HG03175 (cell line): ENCODE measurements at regions not wholly inside any gene's neighbourhood (a gene's known extent, or its start where the extent isn't known, plus 50 kb on each side); places are given as distances from the start of the nearest gene placed in this dataset.
"Not testable (repeated sequence)": the region's sequence is repeated elsewhere in the genome, so short reads cannot be mapped to it uniquely, and the experiment has no call there.

Experiments
- ATAC-seq: cut with Tn5 transposase; IDR thresholded peaks from one replicate; pipeline ENCODE4 v1.9.1; 2021; ENCODE audit warnings: mild to moderate bottlenecking, moderate library complexity; ENCODE audit not compliant: unreplicated experiment

DNA sequence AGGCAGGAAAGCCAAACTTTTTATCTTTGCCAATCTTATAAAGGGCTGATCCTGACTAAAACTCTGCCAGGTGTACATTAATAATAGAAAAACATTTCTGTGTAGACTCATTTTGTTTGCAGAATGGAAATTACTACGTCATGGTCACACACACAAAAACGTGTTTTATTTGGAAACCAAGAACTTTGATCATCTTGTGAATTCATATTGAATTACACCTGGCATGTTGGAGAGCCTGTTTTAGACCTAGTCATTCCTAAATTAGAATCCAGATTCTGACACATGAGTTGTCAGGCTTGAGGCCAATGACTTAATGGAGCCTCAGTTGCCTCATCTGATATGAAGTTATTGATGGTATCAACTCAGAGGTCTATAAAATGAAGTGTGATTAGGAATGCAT, 235.6 kb upstream of the TENM4 start:
- ATAC-seq = no peak

DNA sequence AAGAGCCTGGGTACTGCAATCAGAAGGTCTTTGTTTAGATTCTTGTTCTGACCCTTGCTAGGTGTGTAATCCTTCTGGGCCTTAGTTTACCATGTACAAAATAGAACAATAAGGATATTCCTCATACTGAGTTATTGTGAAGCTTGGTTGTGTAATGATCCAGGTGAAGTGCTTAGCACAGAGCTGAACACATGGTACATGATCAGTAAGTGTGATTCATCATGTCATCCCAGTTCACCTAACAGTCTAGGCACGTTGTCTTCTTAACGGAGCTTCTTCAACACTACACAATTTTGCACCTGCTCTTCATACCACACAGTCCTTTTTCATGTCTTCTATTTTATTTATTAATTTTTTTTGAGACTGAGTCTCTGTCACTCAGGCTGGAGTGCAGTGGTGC, 234.3 kb upstream of the TENM4 start:
- ATAC-seq = no peak

DNA sequence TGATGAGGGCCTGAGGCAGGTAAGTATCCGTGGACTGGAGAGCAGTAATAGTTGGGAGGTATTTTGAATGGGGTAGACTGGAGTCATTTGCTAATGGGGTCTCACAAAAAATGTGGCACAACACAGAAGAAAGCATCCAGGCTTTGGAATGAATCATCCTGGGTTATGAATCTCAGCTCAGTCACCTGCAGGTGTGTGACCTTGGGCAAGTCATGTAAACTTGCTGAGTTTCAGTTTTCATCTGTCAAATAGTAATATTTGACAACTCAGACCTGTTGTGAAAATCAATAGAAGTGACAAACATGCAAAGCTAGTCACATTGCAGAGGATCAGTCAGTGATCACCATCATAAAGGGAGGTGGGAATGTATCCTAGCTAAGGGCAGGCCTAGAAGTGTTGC, 232.0 kb upstream of the TENM4 start:
- no peak for ATAC-seq

DNA sequence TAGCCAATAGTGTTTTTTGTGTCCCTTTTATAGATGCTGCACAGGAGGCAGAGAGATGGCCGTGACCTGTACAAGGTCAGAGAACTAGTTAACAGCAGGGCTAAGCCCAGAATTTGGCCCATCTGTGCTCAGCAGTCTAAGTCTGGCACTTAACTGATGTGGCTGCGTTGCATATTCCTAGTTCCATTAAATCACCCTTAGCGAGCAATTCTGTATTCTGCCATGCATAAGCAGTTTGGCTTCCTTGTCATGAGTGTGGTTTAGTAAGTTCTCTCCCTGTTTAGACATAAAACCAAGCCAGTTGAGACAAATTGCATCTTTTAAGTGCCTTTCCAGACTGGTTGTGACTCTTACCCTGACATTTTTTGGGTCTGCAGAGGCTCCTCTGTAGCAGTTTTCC, 230.6 kb upstream of the TENM4 start:
- ATAC-seq = no peak

DNA sequence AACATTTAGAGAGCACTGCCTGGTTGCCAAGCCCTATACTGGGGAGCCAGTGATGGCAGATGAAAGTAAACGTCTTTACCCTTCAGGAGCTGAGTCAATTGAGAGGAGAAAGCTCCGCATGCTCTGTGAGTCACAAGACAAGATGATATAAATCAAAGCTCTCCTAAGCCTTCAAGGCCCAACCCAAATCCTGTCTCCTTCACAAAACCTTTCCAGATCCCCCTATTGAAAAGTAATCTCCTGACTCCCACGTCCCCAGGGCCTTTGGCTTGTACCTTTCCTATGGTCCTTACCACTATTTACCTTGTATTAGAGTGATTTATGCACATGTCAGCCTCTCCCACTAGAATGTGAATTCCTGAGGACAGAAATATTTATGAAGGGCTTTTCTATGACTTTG, 230.1 kb upstream of the TENM4 start:
- ATAC-seq = no peak

DNA sequence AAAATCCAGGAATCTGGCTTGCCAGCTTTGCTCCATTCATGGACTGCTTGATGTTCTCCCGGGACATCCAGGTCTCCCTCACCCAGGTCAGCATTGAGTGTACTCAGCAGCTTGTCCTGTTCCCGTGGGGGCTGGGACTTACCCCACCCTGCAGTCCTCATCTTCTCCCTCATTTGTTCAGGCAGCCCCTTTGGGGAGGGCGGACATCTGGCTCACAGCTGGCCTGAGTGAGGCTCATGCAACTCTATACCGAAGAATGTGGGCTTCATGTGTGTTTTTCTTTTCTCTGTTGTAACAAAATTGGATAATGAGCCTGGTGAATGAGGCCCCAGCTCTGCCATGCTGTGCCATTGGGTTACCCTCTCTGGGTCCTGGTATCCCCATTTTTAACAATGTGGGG, 227.7 kb upstream of the TENM4 start:
- no peak for ATAC-seq

DNA sequence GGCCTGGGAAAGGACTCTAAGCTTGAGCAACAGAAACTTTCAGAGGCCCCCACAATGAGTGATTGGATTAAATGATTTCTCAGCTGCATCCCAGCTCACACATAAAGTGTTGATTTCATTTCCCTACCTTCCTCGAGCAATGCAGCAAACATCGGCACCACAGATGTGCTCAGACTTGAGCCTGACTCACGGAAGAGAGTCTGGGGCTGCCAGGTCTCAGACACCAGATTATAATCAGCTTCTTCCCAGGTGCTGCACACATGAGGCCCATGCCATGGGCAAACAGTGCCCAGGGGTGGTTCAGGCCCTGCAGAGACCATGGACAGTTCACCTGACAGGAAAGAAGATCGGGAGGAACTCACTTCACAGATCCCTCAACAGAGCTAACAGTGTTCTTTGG, 226.6 kb upstream of the TENM4 start:
- no peak for ATAC-seq

DNA sequence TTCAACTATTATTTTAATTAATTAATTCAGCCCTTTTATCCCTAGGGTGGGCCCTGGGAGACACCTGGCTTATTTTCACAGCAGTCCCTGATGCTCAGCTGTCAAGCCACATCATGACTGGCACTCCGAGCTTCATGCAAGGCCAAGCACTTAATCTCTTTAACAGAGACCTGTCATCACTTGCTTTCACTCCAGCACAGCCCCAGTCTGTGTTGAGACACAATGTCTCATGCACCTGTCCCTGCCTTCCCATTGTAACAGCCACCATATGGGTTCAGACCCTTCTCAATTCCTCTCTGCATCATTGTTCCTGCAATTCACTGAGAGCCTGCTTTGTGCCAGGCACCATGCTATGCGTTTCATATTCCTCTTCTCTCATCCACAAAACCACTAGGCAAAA, 222.2 kb upstream of the TENM4 start:
- ATAC-seq = peak; percentile 35

DNA sequence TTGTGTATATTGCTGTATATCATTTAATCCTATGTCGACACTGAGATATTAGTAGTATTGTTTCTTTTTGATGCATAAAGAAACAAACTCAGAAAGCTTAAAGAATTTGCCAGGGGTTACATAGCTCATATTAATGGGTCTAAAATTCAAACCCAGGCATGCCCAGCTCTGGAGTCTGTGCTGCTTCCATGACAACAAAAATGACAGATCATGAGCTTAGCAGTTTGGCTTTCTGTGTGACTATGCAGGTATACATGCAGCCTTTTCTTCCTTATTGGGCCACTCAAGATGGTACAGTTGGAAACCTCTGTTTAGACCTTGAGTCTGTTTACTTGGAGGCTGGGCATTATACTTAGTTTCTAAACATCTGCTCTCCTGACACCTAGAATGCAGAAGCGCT, 220.5 kb upstream of the TENM4 start:
- no peak for ATAC-seq

DNA sequence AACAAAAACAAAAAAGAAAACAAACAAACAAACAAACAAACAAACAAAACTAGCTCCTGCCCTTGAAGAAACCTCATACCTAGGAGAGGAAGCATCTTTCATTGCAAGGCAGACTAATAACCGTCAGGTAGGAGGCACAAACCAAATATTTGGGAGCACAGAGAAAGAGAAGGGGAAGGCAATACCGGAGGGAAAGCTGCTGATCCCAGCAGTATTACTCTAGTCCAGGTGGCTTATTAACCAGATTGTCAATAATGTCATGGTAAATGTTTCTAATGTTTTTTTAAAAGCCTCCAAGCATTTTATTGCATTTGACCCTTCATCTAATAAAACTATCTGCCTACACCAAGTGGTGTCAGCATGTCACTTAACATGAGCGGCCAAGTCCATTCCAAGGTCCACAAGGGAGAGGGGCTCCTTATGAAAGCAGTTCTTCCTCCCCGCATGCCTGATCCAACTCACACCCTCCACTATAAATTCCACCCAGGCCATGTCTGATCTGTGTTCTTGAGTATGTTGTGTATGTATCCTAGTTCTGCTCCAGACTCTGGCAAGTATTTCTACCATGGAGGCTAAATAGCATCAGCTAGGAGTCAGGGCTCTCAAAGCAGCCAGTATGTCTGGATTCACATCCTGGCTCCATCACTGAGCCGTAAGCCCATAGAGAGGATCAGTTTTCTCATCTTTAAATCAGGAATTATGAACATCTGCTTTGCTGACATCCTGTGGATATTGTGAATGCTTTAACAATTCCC, 208.1 kb upstream of the TENM4 start:
- ATAC-seq = no peak

DNA sequence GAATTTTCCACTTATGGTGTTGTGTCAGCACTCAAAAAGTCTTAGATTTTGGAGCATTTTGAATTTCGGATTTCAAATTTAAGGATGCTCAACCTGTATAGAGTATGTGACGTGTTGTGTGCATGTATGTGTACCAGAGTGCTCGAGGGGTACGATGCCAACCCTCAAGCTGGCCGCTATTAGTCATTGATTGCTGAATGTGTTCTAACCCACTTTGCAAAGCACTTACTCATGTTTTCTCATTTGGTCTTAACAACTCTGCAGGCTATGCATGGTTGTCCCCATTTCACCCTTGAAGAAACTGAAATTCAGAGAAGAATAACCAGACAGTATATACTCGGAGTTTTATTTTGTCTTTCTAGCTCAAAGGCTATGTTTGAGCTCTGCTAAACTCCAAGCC, 196.4 kb upstream of the TENM4 start:
- ATAC-seq = no peak

DNA sequence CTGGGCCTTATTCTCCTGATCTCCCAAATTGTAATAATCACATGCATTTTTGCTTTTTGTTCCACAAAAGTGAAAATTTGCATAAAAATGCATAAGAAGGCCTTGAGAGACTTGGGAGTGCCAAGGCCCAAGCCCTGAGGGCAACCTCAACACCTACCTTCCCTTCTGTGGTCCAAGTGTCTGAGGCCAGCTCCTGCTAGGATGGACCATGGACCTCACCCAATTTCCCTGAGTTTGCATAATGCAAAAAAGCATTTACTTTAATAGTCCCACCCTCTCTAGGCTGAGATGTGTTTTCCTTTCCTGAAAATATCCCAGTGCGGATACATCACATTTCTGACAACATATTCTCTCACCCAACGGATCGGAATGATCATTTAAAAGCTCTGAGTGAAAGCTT, 194.1 kb upstream of the TENM4 start:
- ATAC-seq = no peak

DNA sequence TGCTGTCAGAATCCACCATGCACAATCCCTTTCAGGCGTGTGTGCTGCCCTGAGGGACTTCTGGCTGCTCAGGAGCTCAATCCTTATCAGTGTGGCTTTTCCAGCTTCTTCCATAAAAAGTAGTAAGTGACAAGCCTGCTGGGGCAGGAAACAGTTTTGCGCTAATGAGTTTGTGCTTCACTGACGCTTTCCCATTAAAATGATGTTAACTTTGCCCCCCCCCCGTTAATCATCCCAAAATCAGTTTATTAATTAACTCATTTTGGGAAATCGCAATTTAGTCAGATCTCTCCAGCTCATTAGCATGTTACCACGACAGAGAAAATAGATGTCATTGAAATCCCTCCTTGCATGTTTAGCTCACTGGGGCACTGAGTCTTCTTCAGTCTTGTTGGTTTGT, 186.5 kb upstream of the TENM4 start:
- ATAC-seq = no peak

DNA sequence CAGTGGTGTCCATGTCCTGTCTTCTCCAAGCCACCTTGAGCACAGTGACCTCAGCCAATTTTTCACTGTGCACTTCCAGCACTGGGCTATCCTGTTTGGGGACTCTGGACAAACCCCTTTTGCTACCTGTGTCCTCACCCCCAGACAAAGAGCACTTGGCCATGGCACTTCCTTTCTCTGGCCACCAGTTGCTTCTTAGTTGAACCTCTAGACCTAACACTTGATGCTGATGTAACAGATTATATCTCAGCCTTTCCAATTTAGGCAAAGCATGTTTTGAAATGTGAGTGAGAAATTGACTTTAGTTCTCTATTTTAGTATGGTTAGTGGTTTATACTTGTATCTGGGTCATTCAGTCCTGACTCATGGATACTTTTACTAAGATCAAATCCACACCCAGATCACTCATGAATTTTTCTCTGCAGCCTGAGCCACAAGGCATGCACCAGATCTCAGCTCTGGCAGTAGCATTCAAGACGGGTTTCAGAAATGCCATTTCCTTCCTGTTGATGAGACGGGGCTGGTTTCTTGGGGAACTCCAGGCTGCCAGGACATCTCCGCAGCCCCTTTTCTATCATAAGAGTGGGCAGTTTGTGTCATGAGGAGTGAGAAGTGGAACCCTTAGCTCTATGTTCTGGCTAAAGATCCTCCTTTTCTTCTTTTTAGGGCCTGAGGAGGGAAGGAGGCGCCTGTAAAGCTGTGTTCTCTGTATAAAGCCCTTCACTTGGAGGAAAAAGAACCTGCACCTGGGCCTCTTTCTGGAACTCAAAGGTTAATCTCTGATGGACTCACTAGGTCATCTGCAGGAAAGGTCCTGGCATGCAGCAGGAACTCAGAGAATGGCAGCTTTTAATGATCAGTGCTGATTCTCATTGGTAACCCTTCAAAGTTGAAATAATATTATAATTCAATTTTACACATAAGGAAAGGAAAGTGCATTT, 185.6 kb upstream of the TENM4 start:
- no peak for ATAC-seq

DNA sequence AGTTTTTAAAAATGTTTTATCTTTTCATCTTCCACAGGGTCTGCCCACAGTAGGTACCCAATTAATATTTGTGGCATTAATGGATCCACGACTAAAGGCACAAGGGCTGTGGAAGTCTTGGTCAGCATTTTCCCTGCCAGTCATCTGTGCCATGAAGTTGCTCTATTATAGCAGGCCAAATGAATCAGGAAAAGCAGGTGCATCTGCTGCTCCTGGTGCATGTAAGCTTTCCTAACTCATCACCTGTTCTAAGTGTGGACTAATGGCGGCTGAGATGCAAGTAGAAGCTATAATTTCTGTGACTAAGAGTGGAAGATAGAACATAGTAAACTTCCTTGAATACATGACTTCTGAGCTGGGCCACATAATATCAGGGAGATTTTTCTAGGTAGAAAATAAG, 182.5 kb upstream of the TENM4 start:
- ATAC-seq = no peak

DNA sequence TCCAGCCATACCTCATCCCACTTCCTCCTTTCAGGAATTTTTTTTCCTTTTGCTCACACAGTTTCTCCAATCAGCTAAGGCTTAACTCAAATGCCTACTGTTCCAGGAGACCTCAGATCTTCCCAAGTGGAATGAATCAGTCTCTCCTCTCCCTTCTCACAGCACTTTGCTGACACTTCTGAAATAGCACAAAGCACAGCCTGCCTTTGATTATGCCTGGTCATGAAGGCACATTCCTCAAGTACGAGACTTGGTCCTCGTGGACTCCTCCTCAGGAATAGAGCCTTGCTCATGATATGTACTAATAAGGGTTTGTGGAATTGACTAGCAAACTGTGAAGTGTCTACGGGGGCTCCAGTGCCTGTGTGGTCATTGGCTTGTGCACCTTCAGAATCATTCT, 176.7 kb upstream of the TENM4 start:
- no peak for ATAC-seq

DNA sequence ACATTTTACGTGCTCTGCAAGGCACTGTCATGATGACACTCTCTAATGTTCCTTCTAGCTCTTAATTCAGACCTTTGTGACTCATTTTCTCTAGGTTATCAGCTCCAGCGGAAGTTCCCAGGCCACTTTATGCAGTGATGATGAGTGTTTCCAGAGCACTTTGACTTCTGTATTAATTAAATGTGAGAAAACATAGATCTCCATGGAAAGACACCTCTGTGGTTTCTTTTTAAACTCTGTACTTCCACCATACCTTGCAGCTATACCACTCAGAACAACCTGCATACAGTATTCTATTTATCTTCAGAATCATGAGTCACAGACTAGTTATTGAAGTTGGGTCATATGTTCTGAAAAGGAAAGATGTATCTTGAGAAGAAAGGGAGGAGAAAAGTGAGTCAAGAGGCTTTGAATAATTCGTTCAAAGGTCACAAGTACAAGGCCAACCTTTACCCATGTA, 175.6 kb upstream of the TENM4 start:
- no peak for ATAC-seq

DNA sequence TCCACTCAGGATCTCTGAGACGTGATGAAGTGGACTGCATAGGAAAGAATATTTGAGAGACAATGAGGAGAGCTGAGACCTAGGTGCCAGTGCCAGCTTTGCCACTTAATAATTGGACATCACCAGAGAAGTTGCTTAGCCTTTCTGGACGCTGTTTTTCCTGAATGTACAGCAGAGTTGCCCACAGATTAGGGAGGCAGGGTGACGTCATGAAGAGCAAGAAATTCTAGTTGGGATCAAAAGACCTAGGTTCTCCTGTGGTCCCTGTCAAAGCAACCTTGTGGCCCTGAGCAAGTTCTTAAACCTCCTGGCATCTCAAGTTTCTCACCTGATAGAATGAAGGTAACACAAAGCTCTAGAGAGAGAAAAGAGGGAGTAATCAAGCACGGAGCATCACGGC, 174.6 kb upstream of the TENM4 start:
- no peak for ATAC-seq

DNA sequence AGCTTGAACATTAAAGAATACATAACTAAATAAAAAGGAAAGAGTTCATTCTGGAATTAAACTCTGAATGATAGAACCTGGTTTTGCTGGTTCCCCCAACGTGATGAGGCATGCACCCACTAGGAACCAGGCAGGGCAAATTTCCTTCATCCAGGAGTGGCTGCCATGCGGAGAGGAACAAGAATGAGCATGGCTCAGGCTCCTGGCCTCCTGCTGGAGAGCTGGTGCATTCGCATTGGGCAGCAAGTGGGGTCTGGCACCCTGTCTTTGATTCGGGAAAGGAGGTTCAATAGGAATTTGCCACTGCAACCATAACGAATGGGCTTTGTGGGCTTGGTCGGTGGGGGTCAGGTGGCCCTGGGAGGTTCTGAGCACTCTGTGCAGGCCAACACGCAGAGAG, 169.8 kb upstream of the TENM4 start:
- ATAC-seq = no peak

DNA sequence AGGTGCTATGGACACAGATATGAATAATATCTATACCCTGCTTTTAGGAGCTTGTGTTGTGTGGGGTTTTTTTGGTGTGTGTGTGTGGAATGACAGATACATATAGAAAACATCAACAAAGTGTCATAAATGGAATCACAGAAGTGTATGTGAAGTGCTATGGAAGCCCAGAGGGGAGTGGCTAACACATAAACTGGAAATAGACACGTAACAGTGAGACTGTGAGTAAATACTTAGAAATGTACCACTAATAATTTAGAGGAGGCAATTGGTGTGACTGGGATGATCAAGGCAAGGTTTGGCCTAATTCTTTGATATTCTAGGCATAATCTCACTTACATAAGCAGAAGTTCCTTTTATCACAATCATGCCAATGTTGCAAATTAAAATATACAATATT, 169.3 kb upstream of the TENM4 start:
- ATAC-seq = no peak

DNA sequence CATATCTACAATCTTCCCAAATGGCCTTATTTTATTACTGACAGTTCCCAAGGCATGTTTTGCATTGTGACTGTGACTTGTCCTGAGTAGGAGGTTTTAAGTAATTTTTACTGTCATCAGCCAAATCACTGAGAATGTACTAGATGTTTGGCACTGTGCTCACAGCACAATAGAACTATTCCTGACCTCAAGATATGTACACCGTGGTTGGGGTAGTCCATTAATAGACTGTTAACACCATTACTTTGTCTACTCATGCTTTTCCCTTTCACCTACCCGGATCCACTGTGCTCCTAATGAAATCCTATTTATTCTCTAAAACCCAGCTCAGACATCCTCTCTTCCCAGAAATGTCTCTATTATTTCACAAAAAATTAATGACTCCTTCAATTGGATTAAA, 168.7 kb upstream of the TENM4 start:
- ATAC-seq = no peak

DNA sequence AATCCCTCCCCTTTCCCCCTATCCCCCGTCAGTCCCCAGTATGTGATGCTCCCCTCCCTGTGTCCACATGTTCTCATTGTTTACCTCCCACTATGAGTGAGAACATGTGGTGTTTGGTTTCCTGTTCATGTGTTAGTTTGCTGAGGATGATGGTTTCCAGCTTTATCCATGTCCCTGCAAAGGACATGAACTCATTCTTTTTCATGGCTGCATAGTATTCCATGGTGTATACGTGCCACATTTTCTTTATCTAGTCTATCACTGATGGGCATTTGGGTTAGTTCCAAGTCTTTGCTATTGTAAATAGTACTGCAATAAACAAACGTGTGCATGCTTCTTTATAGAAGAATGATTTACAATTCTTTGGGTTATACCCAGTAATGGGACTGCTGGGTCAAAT, 165.6 kb upstream of the TENM4 start:
- not testable (repeated sequence) for ATAC-seq
